IMR-90 (cell line): ENCODE measurements at regions not wholly inside any gene's neighbourhood (a gene's known extent, or its start where the extent isn't known, plus 50 kb on each side); places are given as distances from the start of the nearest gene placed in this dataset.

Experiments
- ATAC-seq: fragments of 200-7000 bp; cut with Tn5 transposase; 2 replicates; pipeline ENCODE4 v1.9.1; 2020; ENCODE audit warnings: low read depth, mild to moderate bottlenecking, moderate library complexity
- BruUV-seq: library from RNA; stranded (reverse); fragments of 400-500 nt; replicated peaks from 2 replicates; lab custom pipeline; 2021; lab: Mats Ljungman, UMichigan
- CTCF ChIA-PET: fragments of 300-600 bp; formaldehyde crosslinking; extraction: SDS; loops from one replicate; lab custom pipeline; 2021; ENCODE audit warnings: antibody characterized with exemption; lab: Yijun Ruan, JAX
- POLR2A ChIA-PET: fragments of 300-600 bp; sonication (Branson Sonifier 250); formaldehyde crosslinking; loops from one replicate; lab custom pipeline; 2022; ENCODE audit warnings: antibody characterized with exemption; ENCODE audit not compliant: unreplicated experiment; lab: Charles Lee
- DNase-seq: peaks from one replicate; pipeline ENCODE4 v3.0.0; 2013
- H2AFZ ChIP-seq: replicated peaks from 2 replicates; pipeline ENCODE3; 2013; ENCODE audit warnings: low read length, mild to moderate bottlenecking; ENCODE audit not compliant: poor library complexity
- H2AK5ac ChIP-seq: 2 replicates; pipeline ENCODE4 v1.6.1; 2013; ENCODE audit warnings: low read depth, low read length, inconsistent platforms
- H2AK9ac ChIP-seq: replicated peaks from 2 replicates; pipeline ENCODE3; 2013; ENCODE audit warnings: mild to moderate bottlenecking, low read depth, low read length, moderate library complexity; ENCODE audit not compliant: poor library complexity
- H2BK120ac ChIP-seq: 2 replicates; pipeline ENCODE4 v1.6.1; 2013; ENCODE audit warnings: low read depth, low read length, inconsistent platforms
- H2BK15ac ChIP-seq: 3 replicates; pipeline ENCODE4 v1.6.1; 2013; ENCODE audit warnings: low read depth, low read length, inconsistent platforms
- H2BK20ac ChIP-seq: 2 replicates; pipeline ENCODE4 v1.6.1; 2013; ENCODE audit warnings: low read depth, mild to moderate bottlenecking, inconsistent platforms, low read length, moderate library complexity
- H2BK5ac ChIP-seq: 2 replicates; pipeline ENCODE4 v1.6.1; 2013; ENCODE audit warnings: mild to moderate bottlenecking, low read depth, low read length, inconsistent platforms; ENCODE audit not compliant: poor library complexity, severe bottlenecking
- H3K14ac ChIP-seq: replicated peaks from 2 replicates; pipeline ENCODE4 v1.6.1; 2013; ENCODE audit warnings: low read depth, low read length, inconsistent platforms
- H3K18ac ChIP-seq: 2 replicates; pipeline ENCODE4 v1.6.1; 2013; ENCODE audit warnings: low read depth, low read length, control low read depth
- H3K23ac ChIP-seq: 2 replicates; pipeline ENCODE4 v1.6.1; 2013; ENCODE audit warnings: low read depth, low read length, inconsistent platforms
- H3K27ac ChIP-seq: 2 replicates; pipeline ENCODE4 v1.5.1; 2013; ENCODE audit warnings: mild to moderate bottlenecking, control low read depth, low read length; ENCODE audit not compliant: insufficient read depth
- H3K27me3 ChIP-seq: 2 replicates; pipeline ENCODE4 v1.6.1; 2013; ENCODE audit warnings: low read length; ENCODE audit not compliant: control insufficient read depth, insufficient read depth
- H3K36me3 ChIP-seq: 2 replicates; pipeline ENCODE4 v1.6.1; 2013; ENCODE audit warnings: low read length, mixed read lengths; ENCODE audit not compliant: control insufficient read depth, insufficient read depth
- H3K4ac ChIP-seq: 2 replicates; pipeline ENCODE4 v1.6.1; 2013; ENCODE audit warnings: low read depth, low read length, inconsistent platforms
- H3K4me1 ChIP-seq: 2 replicates; pipeline ENCODE4 v1.6.1; 2013; ENCODE audit warnings: low read length, mixed read lengths; ENCODE audit not compliant: control insufficient read depth, insufficient read depth
- H3K4me2 ChIP-seq: 2 replicates; pipeline ENCODE4 v1.6.1; 2013; ENCODE audit warnings: low read depth, mild to moderate bottlenecking, control low read depth, low read length, moderate library complexity
- H3K4me3 ChIP-seq: 2 replicates; pipeline ENCODE4 v1.5.1; 2013; ENCODE audit warnings: low read depth, mild to moderate bottlenecking, control low read depth, low read length, moderate library complexity; ENCODE audit not compliant: insufficient read depth
- H3K56ac ChIP-seq: 2 replicates; pipeline ENCODE4 v1.6.1; 2013; ENCODE audit warnings: low read length, inconsistent platforms; ENCODE audit not compliant: insufficient read depth; ENCODE audit errors: extremely low read depth
- H3K79me1 ChIP-seq, 2 experiments: 2 replicates each; pipeline ENCODE4 v1.6.1; 2013; ENCODE audit warnings: low read length in 2 of 2, inconsistent platforms in 1 of 2, low read depth in 1 of 2
- H3K9ac ChIP-seq: 2 replicates; pipeline ENCODE4 v1.6.1; 2013; ENCODE audit warnings: low read depth, low read length, control low read depth
- H3K9me1 ChIP-seq: 2 replicates; pipeline ENCODE4 v1.6.1; 2013; ENCODE audit warnings: low read length, inconsistent platforms; ENCODE audit not compliant: insufficient read depth
- H3K9me3 ChIP-seq: 2 replicates; pipeline ENCODE4 v1.6.1; 2013; ENCODE audit warnings: low read length; ENCODE audit not compliant: control insufficient read depth, insufficient read depth
- H4K20me1 ChIP-seq: 2 replicates; pipeline ENCODE4 v1.6.1; 2013; ENCODE audit warnings: low read length, inconsistent platforms; ENCODE audit not compliant: insufficient read depth
- H4K5ac ChIP-seq: 2 replicates; pipeline ENCODE4 v1.6.1; 2013; ENCODE audit warnings: mild to moderate bottlenecking, low read depth, low read length, control low read depth
- H4K8ac ChIP-seq, 2 experiments: 2 replicates each; pipeline ENCODE4 v1.6.1; 2013; ENCODE audit warnings: low read depth in 2 of 2, low read length in 2 of 2, control low read depth in 1 of 2, inconsistent platforms in 1 of 2
- H4K91ac ChIP-seq: 2 replicates; pipeline ENCODE4 v1.6.1; 2013; ENCODE audit warnings: low read depth, low read length, inconsistent platforms; ENCODE audit not compliant: insufficient read depth
- FOS ChIP-seq: fragments of 150-350 bp; IDR thresholded peaks from 2 replicates; pipeline ENCODE4 v1.6.1; 2016; ENCODE audit warnings: low read depth, low read length
- POLR2A ChIP-seq: IDR thresholded peaks from 2 replicates; pipeline ENCODE4 v1.6.1; 2012; ENCODE audit warnings: mild to moderate bottlenecking, low read depth, low read length
- RFX5 ChIP-seq: IDR thresholded peaks from 2 replicates; pipeline ENCODE4 v1.8.0; 2012; ENCODE audit warnings: low read depth, mild to moderate bottlenecking, low read length, moderate library complexity
- SMC3 ChIP-seq: fragments of 150-350 bp; IDR thresholded peaks from 2 replicates; pipeline ENCODE4 v1.6.1; 2016; ENCODE audit warnings: low read depth, mild to moderate bottlenecking, antibody characterized with exemption, low read length, moderate library complexity
- WGBS, 2 experiments: methylation state at CpG; one replicate each; pipeline versions ENCODE4 v1.1.5 to v1.1.7; 2013; ENCODE audit warnings: missing lambda C conversion rate in 2 of 2; ENCODE audit not compliant: insufficient read length in 1 of 2; ENCODE audit errors: extremely low coverage in 2 of 2; 5-methylcytosine and 5-hydroxymethylcytosine counted together
- dilution Hi-C: fragments of 300-500 bp; cut with HindIII; formaldehyde crosslinking; loops from one replicate; pipeline ENCODE4 v1.14.3; 2018; ENCODE audit warnings: low sequenced_read_pairs; ENCODE audit not compliant: unreplicated experiment
- in situ Hi-C: fragments of 300-500 bp; cut with MboI; formaldehyde crosslinking; loops from 3 replicates; pipeline ENCODE4 v1.14.3; 2019; ENCODE audit warnings: low sequenced_read_pairs, inconsistent platforms, mixed read lengths
- intact Hi-C: fragments of 100-400 bp; cut with micrococcal nuclease; formaldehyde crosslinking; loops from 2 replicates; pipeline ENCODE4 v1.10.0; 2022

DNA sequence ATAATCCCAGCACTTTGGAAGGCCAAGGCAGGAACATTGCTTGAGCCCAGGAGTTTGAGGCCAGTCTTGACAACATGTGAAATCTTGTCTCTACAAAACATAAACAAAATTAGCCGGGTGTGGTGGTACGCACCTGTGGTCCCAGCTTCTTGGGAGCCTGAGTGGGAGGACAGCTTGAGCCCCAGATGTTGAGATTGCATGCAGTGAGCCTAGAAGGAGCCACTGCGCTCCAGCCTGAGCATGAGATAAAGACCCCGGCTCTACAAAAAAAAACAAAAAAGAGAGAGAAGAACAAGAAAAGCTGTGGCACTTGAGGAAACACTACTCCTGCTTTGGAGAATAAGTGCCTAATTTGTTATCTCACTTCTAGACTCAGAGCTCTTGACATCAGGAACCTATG is 146.6 kb downstream of the GLUL start:
- Histone ChIP-seq H2BK120ac (no peak overlapping the region), H4K5ac (no peak overlapping the region), H4K8ac (no peak overlapping the region), H4K20me1 (no peaks in the 10 kb centered on the region), H2AK9ac (no peak overlapping the region), H3K9ac (no peak overlapping the region), H3K4me3 (no peak overlapping the region), H3K56ac (no peak overlapping the region), H3K9me3 (no peaks in the 10 kb centered on the region), H3K4ac (no peak overlapping the region), H2BK5ac (no peak overlapping the region), H3K18ac (no peak overlapping the region), H4K91ac (no peak overlapping the region), H2AK5ac (no peak overlapping the region), H3K36me3 (no peaks in the 10 kb centered on the region), H3K27ac (no peak overlapping the region), H2BK15ac (no peak overlapping the region), H2AFZ (no peak overlapping the region), H3K4me1 (no peaks in the 10 kb centered on the region), H3K14ac (no peak overlapping the region), H3K4me2 (no peak overlapping the region), H2BK20ac (no peak overlapping the region), H3K79me1 (no peaks in the 10 kb centered on the region), H3K27me3 (no peaks in the 10 kb centered on the region), H3K9me1 (no peaks in the 10 kb centered on the region), H3K23ac (no peak overlapping the region)
- intact Hi-C loops, result no loop called here
- TF ChIP-seq POLR2A (no peak), SMC3 (no peak), RFX5 (no peak), FOS (no peak)
- WGBS, 2 experiments, result no CpG with 5 or more reads among the region's 4 CpGs
- no peak for ATAC-seq
- no TSS peak for BruUV-seq
- ChIA-PET CTCF (no interaction called here), POLR2A (no interaction called here)
- dilution Hi-C loops, result no loop called here
- in situ Hi-C loops, result no loop called here
- no peak for DNase-seq
